Anterior cingulate cortex (tissue), 58 donors: ENCODE measurements at regions not wholly inside any gene's neighbourhood (a gene's known extent, or its start where the extent isn't known, plus 50 kb on each side); places are given as distances from the start of the nearest gene placed in this dataset.
"Not testable (repeated sequence)": the region's sequence is repeated elsewhere in the genome, so short reads cannot be mapped to it uniquely, and the experiment has no call there.

ENCODE experiments used
- DNase-seq, 58 donors: peaks; one replicate each; lab custom pipeline; 2025; lab: John Stamatoyannopoulos, UW

DNA sequence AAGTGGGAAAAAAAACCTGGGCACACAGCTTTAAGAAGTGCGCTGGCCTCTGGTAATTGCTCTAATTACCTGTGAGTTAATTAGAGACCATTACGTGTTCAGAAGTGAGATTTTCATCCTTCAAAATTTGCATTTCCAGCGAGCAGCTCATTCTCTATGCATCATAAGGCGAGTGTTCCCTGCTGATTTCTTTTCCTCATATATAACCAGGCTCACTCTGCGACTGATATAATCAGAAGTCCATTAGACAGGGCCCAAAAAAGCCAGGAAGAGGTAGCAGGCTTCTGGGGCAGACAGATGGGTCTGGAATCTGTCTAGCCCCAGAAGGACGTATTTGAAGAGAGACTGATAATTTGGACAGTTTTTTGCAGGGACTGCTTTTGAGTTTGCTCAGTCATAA is 158.7 kb downstream of the MTHFS start:
- DNase-seq, result no peak

GRCh38 chr15:79740561-79740960 is 156.3 kb downstream of the MTHFS start:
- DNase-seq, result no peak

- DNase-seq, result no peak
Measured at GRCh38 chr15:79743032-79743431, 153.8 kb downstream of the MTHFS start.

DNA sequence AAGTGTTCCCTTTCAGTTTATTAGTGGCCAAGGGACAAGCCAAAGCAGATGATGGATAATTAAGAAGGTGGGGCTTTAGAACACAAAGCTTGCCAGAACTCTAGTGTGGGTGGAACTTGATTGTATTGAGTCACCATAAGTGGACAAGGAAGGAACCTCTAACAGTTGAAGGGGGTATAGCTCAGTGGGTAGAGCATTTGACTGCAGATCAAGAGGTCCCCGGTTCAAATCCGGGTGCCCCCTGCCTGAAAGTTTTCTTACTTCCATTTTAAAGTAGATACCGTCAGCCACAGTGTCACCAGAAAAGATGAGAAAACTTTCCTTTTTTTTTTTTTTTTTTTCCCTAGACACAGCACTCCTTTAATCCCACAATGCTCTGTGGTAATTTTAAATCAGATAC is 152.3 kb downstream of the MTHFS start:
- DNase-seq, result not testable (repeated sequence)

DNA sequence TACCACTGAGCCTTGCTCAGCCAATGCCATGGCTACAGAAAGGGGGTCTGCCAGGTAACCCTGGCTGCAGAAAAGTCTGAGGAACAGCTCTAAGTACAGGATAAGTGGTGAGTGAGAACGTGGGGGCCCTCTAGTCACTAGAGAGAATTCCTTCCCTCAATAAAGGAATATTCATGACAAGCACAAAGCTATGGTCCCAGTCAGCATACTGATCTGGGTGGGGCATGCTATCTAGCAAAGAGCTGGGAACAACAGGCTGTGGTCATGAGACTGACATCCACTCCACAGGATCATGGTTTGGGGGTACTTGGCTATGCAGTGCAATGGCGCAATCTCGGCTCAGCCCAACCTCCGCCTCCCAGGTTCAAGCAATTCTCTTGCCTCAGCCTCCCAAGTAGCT is 140.4 kb downstream of the MTHFS start:
- no peak for DNase-seq

GRCh38 chr15:79765081-79765480 is 131.7 kb downstream of the MTHFS start:
- DNase-seq, result no peak

DNA sequence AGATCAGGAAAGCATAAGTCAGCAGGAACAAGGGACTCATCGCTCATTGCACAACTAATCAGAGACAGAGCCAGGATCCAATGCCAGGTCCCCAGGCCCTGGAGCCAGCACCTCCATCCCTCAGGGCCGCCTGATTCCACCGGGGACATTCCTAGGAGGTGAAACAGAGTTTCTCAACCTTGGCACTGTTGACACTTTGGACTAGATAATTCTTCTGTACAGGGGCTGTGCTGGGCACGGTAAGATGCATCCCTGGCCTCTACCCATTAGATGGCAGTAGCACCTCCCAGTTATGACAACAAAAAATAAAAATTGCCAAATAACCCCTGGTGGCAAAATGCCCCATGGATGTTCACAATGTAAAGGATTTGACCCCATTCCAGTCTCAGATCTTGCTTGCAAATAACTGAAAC is 127.7 kb downstream of the MTHFS start:
- DNase-seq, result no peak

DNA sequence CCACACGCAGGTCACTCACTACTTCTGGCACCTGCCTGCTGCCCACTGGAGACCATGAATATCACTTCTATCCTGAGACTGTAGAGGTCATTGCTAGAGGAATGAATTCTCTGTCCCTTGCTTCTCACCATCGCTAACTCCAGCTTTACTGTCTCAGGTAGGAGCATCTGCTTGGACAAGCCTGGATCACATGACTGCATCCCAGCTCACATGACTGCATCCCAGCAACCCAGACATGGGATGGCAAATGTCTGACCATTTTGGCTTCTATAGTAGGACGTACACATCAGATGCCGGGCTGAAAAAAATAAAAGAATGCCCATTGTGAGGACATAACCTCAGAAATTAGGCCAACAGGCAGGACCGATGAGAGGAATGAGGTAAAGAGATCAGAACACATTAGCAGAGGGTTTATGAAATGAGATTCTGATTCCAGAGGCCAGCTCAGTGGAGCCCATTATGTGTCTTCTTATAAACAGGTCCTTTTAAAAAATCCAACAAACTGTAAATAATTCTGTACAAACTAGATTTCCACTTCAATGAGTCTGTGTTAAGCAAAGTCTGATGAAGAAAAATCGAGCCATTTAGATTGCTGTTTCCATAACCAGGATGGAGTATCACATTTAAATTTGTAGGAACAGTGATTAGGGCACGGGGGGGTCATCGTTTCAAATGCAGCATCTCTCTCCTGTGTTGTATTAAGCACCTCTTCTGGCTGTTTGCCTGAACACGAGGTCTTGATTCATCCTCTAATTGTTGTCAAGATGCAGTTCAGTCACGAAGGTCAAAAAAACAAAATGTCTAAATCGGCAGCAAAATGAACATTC is 126.7 kb downstream of the MTHFS start:
- DNase-seq, result no peak

GRCh38 chr15:79773128-79773527 is 123.7 kb downstream of the MTHFS start:
- DNase-seq, result no peak

- no peak for DNase-seq
Measured at GRCh38 chr15:79775821-79776220, 121.0 kb downstream of the MTHFS start.

DNA sequence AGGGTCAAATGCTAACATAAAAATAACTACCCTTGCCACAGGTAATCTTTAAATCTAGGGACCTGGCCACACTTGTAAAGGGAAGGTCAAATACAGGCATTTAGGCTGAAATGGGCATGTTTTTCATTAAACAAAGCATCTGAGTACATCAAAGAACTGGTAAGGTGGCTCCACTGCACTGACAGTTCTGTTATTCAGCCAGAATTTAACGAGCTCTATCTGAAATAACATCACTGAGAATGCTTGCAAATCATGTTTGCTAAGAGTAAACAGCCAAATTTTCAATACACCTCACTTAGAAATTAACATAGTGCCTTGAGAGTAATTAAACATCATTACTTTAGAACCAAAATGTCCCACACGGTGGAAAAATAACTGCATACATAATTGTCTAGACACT is 118.9 kb downstream of the MTHFS start:
- DNase-seq, result no peak

DNA sequence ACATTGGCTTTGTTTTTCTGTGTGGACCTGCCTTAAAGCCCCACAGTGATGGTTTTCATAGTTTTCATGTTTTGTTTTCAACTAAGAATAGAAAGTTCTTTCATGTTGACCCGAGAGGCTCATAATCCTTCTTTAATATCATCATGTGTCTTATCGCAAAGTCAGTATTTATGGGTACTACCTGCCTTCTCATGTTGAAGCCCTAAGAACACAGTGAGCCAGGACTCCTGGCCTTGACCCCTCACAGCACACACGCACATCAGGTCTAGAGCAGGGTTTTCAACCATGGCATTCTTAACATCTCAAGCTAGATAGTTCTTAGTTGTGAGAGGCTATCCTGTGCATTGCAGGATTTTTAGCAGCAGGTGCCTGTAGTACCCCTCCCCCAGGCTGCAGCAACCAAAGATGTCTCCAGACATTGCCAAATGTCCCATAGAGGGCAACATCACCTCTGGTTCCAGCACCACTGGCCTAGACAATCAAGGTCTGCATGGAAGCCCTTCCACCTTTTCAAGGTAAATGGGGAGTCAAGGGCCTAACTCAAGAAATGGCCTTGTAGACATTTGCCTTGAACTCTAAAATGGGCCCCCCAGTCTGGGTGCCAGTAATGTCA is 118.3 kb downstream of the MTHFS start:
- DNase-seq, result no peak

- DNase-seq, result no peak
Measured at GRCh38 chr15:79779746-79780145, 117.1 kb downstream of the MTHFS start.

- DNase-seq, result not testable (repeated sequence)
Measured at GRCh38 chr15:79782307-79782706, 114.5 kb downstream of the MTHFS start.
